Pancreas (tissue), 10 donors: ENCODE measurements at regions not wholly inside any gene's neighbourhood (a gene's known extent, or its start where the extent isn't known, plus 50 kb on each side); places are given as distances from the start of the nearest gene placed in this dataset.

Experiments used
- ATAC-seq, 4 donors: fragments of 200-7000 bp; cut with Tn5 transposase; one replicate each; pipeline versions ENCODE4 v1.8.0 to v1.9.1; 2020; ENCODE audit warnings: mild to moderate bottlenecking in 4 of 4, moderate library complexity in 4 of 4
- DNase-seq, 6 donors: peaks; one replicate each; pipeline ENCODE4 v3.0.0-alpha.2; 2020
- FAIRE-seq: peaks from 2 replicates; lab custom pipeline; 2012; peaks lifted over from hg19 to GRCh38; lab: Jason Lieb, UNC
- H3K27ac ChIP-seq, 4 donors: fragments of 200-600 bp; sonication (generic); 1 replicate in 3 of 4; 2 replicates in 1 of 4; pipeline versions ENCODE4 v1.5.0 to v1.8.0; 2020
- H3K27me3 ChIP-seq, 4 donors: fragments of 200-600 bp; one replicate each; pipeline ENCODE4 v1.8.0; 2021
- H3K36me3 ChIP-seq, 3 donors: fragments of 200-600 bp; sonication (generic) in 1 of 3; one replicate each; pipeline versions ENCODE4 v1.5.0 to v1.8.0; 2020 to 2021
- H3K4me1 ChIP-seq, 3 donors: fragments of 200-600 bp; one replicate each; pipeline ENCODE4 v1.8.0; 2021
- H3K4me3 ChIP-seq, 4 donors: fragments of 200-600 bp; sonication (generic) in 2 of 4; one replicate each; pipeline versions ENCODE4 v1.5.0 to v1.8.0; 2020 to 2021
- H3K9me3 ChIP-seq, 4 donors: fragments of 200-600 bp; one replicate each; pipeline ENCODE4 v1.8.0; 2021
- CTCF ChIP-seq, 4 donors: fragments of 200-600 bp; sonication (generic) in 3 of 4; IDR thresholded peaks; one replicate each; pipeline versions ENCODE4 v1.5.0 to v1.8.0; 2021; ENCODE audit warnings: antibody characterized with exemption in 4 of 4
- WGBS, 2 donors: extraction: QIAGEN DNeasy Blood & Tissue Kit; methylation state at CpG; one replicate each; pipeline ENCODE4 v1.1.7; 2013; 5-methylcytosine and 5-hydroxymethylcytosine counted together
- intact Hi-C, 3 donors: fragments of 100-400 bp; cut with DNase I; formaldehyde crosslinking; loops; one replicate each; pipeline versions ENCODE4 v1.11.1 to v1.14.2; 2022
- donor health status: healthy with polysubstance abuse.
- donor health status: DM: no; HTN: no; CAD: no; lungs with moderate emphysema.
- donor health status: DM: no; HTN: no; CAD: no.
- donor health status: control.
- donor health status: control.
- donor health status: Bipolar disorder and iron deficiency.
- donor health status: DM: yes; HTN: yes; CAD: no.
- donor health status: DM: no; HTN: no; CAD: no.
- donor health status: DM: no; HTN: no; CAD: no.
- donor health status: DM: yes; HTN: yes; CAD: no.

- Histone ChIP-seq H3K27me3 (no peaks in the 10 kb centered on the region), H3K4me1 (no peaks in the 10 kb centered on the region), H3K36me3 (no peaks in the 10 kb centered on the region), H3K9me3 (no peaks in the 10 kb centered on the region), H3K27ac (no peak overlapping the region), H3K4me3 (no peak overlapping the region)
- intact Hi-C loops, result no loop called here
- ATAC-seq (no peak), DNase-seq (no peak), FAIRE-seq (no peak)
- no peak for TF ChIP-seq CTCF (IDR thresholded peaks at IDR 0.05)
- 88 to 97% methylated on average over 4 of the region's 4 CpGs for WGBS, 2 donors
Observed at GRCh38 chr12:19003987-19004619, 125.4 kb upstream of the PLEKHA5 start.

- Histone ChIP-seq H3K4me3 (no peak overlapping the region), H3K9me3 (no peaks in the 10 kb centered on the region), H3K36me3 (no peaks in the 10 kb centered on the region), H3K27me3 (no peaks in the 10 kb centered on the region), H3K4me1 (no peaks in the 10 kb centered on the region), H3K27ac (no peak overlapping the region)
- no peak for FAIRE-seq
- ATAC-seq, result no peak
- no peak for DNase-seq
- intact Hi-C loops, result no loop called here
- 82 to 84% methylated on average over 4 of the region's 4 CpGs for whole genome bisulfite sequencing, 2 donors
- no peak for TF ChIP-seq CTCF (IDR thresholded peaks at IDR 0.05)
Observed at GRCh38 chr12:19005257-19005801, 124.2 kb upstream of the PLEKHA5 start.

- Histone ChIP-seq H3K27me3 (no peaks in the 10 kb centered on the region), H3K4me1 (no peaks in the 10 kb centered on the region), H3K9me3 (no peaks in the 10 kb centered on the region), H3K4me3 (no peak overlapping the region), H3K27ac (no peak overlapping the region), H3K36me3 (no peaks in the 10 kb centered on the region)
- no peak for TF ChIP-seq CTCF (IDR thresholded peaks at IDR 0.05)
- WGBS, 2 donors, result 89 to 97% methylated on average over 1 of the region's 1 CpG
- ATAC-seq (no peak), DNase-seq (no peak), FAIRE-seq (no peak)
- intact Hi-C loops, result no loop called here
Observed at GRCh38 chr12:19006626-19007137, 122.9 kb upstream of the PLEKHA5 start.

- no peak for TF ChIP-seq CTCF (IDR thresholded peaks at IDR 0.05)
- DNase-seq, result no peak
- Histone ChIP-seq H3K36me3 (no peaks in the 10 kb centered on the region), H3K27ac (no peak overlapping the region), H3K9me3 (no peaks in the 10 kb centered on the region), H3K4me1 (no peaks in the 10 kb centered on the region), H3K4me3 (no peak overlapping the region), H3K27me3 (no peaks in the 10 kb centered on the region)
- no peak for ATAC-seq
- FAIRE-seq, result no peak
- intact Hi-C loops, result no loop called here
- WGBS, 2 donors, result 68 to 85% methylated on average over 2 of the region's 2 CpGs
Observed at GRCh38 chr12:19008102-19008501, 121.4 kb upstream of the PLEKHA5 start.

GRCh38 chr12:19010087-19010486 lies 119.4 kb upstream of the PLEKHA5 start:
- H3K36me3 ChIP-seq, result no peaks in the 10 kb centered on the region
- intact Hi-C loops, result no loop called here
- 66 to 72% methylated on average over 3 of the region's 3 CpGs for WGBS, 2 donors
- no peaks in the 10 kb centered on the region for H3K27me3 ChIP-seq
- no peak overlapping the region for H3K27ac ChIP-seq
- TF ChIP-seq CTCF (IDR thresholded peaks at IDR 0.05), result no peak
- DNase-seq, result no peak
- ATAC-seq, result no peak
- no peak for FAIRE-seq
- no peaks in the 10 kb centered on the region for H3K4me1 ChIP-seq
- no peak overlapping the region for H3K4me3 ChIP-seq
- no peaks in the 10 kb centered on the region for H3K9me3 ChIP-seq
